ENCODE measurements at regions not wholly inside any gene's neighbourhood (a gene's known extent, or its start where the extent isn't known, plus 50 kb on each side); places are given as distances from the start of the nearest gene placed in this dataset.
"Not testable (repeated sequence)": the region's sequence is repeated elsewhere in the genome, so short reads cannot be mapped to it uniquely, and the experiment has no call there.

DNA sequence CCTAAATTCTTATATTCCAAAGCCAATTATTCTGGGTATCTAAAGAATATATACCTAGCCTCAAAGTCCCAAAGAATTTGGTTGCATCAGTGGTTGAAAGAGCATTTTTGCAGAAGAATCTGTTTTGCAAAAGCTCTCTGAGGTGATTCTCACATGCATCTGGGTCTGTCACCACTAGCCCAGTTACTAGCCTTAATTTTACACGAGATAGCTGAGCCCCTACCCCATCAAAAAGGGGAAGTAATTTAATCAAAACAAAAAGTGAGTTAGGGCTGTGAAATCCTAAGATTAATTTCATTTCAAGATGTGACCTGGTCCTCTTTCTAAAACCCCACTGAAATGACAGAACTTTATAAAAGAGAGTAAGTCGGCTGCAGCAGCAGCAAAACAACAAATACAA lies 53.7 kb upstream of the ZSCAN2 start:
- ATAC-seq (ENCODE audit: low FRiP score); H3K36me3 ChIP-seq (ENCODE audit: control insufficient read depth in 1 of 2, insufficient read depth in 2 of 2, low read length in 1 of 2); H3K4me1 ChIP-seq (ENCODE audit: control insufficient read depth in 1 of 2, insufficient read depth in 2 of 2, low read length in 2 of 2); H3K9me3 ChIP-seq (ENCODE audit: control insufficient read depth, low read length); H3K27me3 ChIP-seq (ENCODE audit: control insufficient read depth in 1 of 2, insufficient read depth in 2 of 2, low read length in 1 of 2); H3K4me3 ChIP-seq (ENCODE audit: low read length in 2 of 2); intact Hi-C loops (cut with DNase I); H3K27ac ChIP-seq (ENCODE audit: low read depth in 1 of 2, low read length in 2 of 2); DNase-seq: not testable (repeated sequence)
- WGBS, 2 donors = 78 to 79% methylated on average over 2 of the region's 2 CpGs

DNA sequence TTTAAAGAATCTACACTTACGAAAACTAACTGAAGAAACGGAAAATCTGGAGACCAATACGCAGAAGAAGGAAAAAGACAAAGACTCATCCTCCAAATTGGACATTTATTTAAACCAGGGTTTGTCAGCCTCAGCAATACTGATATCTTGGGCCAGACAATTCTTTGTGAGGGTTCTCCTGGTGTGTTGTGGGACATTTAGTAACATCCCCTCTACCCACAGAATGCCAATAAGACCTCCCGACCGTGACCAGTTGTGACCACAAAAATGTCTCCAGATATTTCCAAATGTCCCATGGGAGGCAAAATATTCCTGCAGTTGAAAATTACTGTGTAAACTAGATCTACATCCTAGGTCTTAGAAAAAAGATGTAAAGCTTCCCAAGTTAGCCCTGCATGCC lies 50.3 kb upstream of the ZSCAN2 start:
- intact Hi-C loops (cut with DNase I); H3K36me3 ChIP-seq (ENCODE audit: control insufficient read depth in 1 of 2, insufficient read depth in 2 of 2, low read length in 1 of 2): not testable (repeated sequence)

More for the DNA sequence above, 50.3 kb upstream of the ZSCAN2 start:
- H3K4me3 ChIP-seq (ENCODE audit: low read length in 2 of 2); H3K27me3 ChIP-seq (ENCODE audit: control insufficient read depth in 1 of 2, insufficient read depth in 2 of 2, low read length in 1 of 2); H3K4me1 ChIP-seq (ENCODE audit: control insufficient read depth in 1 of 2, insufficient read depth in 2 of 2, low read length in 2 of 2); ATAC-seq (ENCODE audit: low FRiP score); H3K27ac ChIP-seq (ENCODE audit: low read depth in 1 of 2, low read length in 2 of 2); H3K9me3 ChIP-seq (ENCODE audit: control insufficient read depth, low read length); DNase-seq: not testable (repeated sequence)
- 80 to 81% methylated on average over 5 of the region's 5 CpGs for WGBS, 2 donors
